Thyroid gland (tissue), 4 donors: ENCODE measurements at regions not wholly inside any gene's neighbourhood (a gene's known extent, or its start where the extent isn't known, plus 50 kb on each side); places are given as distances from the start of the nearest gene placed in this dataset.
A peak's percentile ranks its signal among the peaks of the same experiment; 100 is the strongest.

Source experiments
- CTCF ChIP-seq, 6 experiments: fragments of 200-600 bp in 3 of 6; fragments of 450-650 bp in 3 of 6; sonication (generic) in 3 of 6; IDR thresholded peaks; one replicate each; pipeline ENCODE4 v1.5.1; 2016 to 2019; ENCODE audit warnings: antibody characterized with exemption in 6 of 6, mild to moderate bottlenecking in 2 of 6, inconsistent platforms in 1 of 6, moderate library complexity in 1 of 6
- POLR2A ChIP-seq, 2 donors: fragments of 450-650 bp; IDR thresholded peaks; one replicate each; pipeline ENCODE4 v1.6.1; 2017; ENCODE audit warnings: antibody characterized with exemption in 2 of 2, mild to moderate bottlenecking in 2 of 2, moderate library complexity in 1 of 2

DNA sequence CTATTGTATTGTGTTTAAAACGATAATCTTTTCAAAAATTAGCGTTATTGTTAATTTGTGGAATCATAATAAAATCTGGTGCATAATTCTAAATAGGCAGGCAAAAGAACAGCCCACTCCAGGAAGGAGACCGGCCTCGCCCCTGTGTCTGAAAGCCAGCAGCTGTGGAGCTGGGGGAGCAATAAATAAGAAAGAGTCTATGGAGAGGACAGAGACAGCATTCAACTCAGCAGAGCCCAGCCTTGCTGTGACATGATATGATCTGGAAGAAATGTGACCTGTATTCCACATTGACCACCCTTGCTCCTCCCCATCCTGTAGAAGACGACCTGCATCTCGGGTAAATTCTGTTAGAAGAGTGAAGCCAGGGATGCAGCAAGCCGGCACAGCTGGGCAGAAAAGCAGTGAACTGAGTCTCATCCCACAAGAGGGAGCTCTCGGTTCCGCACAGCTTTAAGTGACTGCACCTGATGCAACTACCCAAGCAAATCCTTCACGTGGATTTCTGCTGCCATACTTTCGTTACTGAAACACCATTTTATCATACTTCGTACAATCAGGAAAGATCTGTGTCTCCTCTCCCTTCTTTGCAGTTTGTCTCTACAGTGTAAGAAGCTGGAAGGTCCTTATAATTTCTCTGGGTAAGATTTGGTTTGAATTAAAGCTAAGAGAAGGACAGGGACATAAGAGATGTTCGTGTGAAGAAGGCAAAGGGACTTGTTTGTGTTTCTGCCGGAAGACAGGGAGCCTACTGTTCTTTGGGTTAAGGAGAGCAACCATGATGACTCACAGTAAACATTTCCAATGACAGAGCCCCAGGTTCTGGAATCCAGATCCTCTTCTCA is 427.1 kb downstream of the GPAM start:
- TF ChIP-seq POLR2A (IDR thresholded peaks at IDR 0.05) = no peak
- peak in 1 of 6 experiments; percentile 37 for TF ChIP-seq CTCF (IDR thresholded peaks at IDR 0.05)
